ENCODE measurements at regions not wholly inside any gene's neighbourhood (a gene's known extent, or its start where the extent isn't known, plus 50 kb on each side); places are given as distances from the start of the nearest gene placed in this dataset.

- no peak overlapping the region for H3K27ac Mint-ChIP-seq
- no peak for TF ChIP-seq CTCF (IDR thresholded peaks at IDR 0.05)
- H3K36me3 Mint-ChIP-seq (ENCODE audit: low read depth): no peaks in the 10 kb centered on the region
- DNase-seq: no peak
- peaks cover 39% of the 10 kb centered on the region for H3K9me3 Mint-ChIP-seq
- H3K4me1 Mint-ChIP-seq (ENCODE audit: low read depth): no peaks in the 10 kb centered on the region
- H3K27me3 Mint-ChIP-seq (ENCODE audit: insufficient read depth): no peaks in the 10 kb centered on the region
- H3K4me3 Mint-ChIP-seq: no peak overlapping the region
Observed at GRCh38 chr6:98525860-98526259, 308.5 kb upstream of the POU3F2 start.

- Mint-ChIP-seq H3K27me3 (ENCODE audit: insufficient read depth) (no peaks in the 10 kb centered on the region), H3K4me3 (no peak overlapping the region), H3K4me1 (ENCODE audit: low read depth) (no peaks in the 10 kb centered on the region), H3K27ac (no peak overlapping the region), H3K36me3 (ENCODE audit: low read depth) (no peaks in the 10 kb centered on the region), H3K9me3 (peaks cover 33% of the 10 kb centered on the region)
- no peak for TF ChIP-seq CTCF (IDR thresholded peaks at IDR 0.05)
- DNase-seq: no peak
Observed at GRCh38 chr6:98526465-98526864, 307.9 kb upstream of the POU3F2 start.

- Mint-ChIP-seq H3K27me3 (ENCODE audit: insufficient read depth) (no peaks in the 10 kb centered on the region), H3K36me3 (ENCODE audit: low read depth) (no peaks in the 10 kb centered on the region), H3K9me3 (peaks cover 40% of the 10 kb centered on the region), H3K27ac (no peak overlapping the region), H3K4me3 (no peak overlapping the region), H3K4me1 (ENCODE audit: low read depth) (no peaks in the 10 kb centered on the region)
- no peak for DNase-seq
- no peak for TF ChIP-seq CTCF (IDR thresholded peaks at IDR 0.05)
Observed at GRCh38 chr6:98529364-98529763, 305.0 kb upstream of the POU3F2 start.

GRCh38 chr6:98530732-98531131 is 303.6 kb upstream of the POU3F2 start:
- H3K27ac Mint-ChIP-seq: no peak overlapping the region
- H3K27me3 Mint-ChIP-seq (ENCODE audit: insufficient read depth): no peaks in the 10 kb centered on the region
- H3K4me3 Mint-ChIP-seq: no peak overlapping the region
- no peaks in the 10 kb centered on the region for H3K4me1 Mint-ChIP-seq (ENCODE audit: low read depth)
- no peak for DNase-seq
- no peaks in the 10 kb centered on the region for H3K36me3 Mint-ChIP-seq (ENCODE audit: low read depth)
- TF ChIP-seq CTCF (IDR thresholded peaks at IDR 0.05): no peak
- H3K9me3 Mint-ChIP-seq: peaks cover 46% of the 10 kb centered on the region

- no peaks in the 10 kb centered on the region for H3K36me3 Mint-ChIP-seq (ENCODE audit: low read depth)
- no peak overlapping the region for H3K27ac Mint-ChIP-seq
- peaks cover 40% of the 10 kb centered on the region for H3K9me3 Mint-ChIP-seq
- no peak overlapping the region for H3K4me3 Mint-ChIP-seq
- no peaks in the 10 kb centered on the region for H3K27me3 Mint-ChIP-seq (ENCODE audit: insufficient read depth)
- TF ChIP-seq CTCF (IDR thresholded peaks at IDR 0.05): no peak
- no peaks in the 10 kb centered on the region for H3K4me1 Mint-ChIP-seq (ENCODE audit: low read depth)
- no peak for DNase-seq
Observed at GRCh38 chr6:98532004-98532403, 302.4 kb upstream of the POU3F2 start.

GRCh38 chr6:98539741-98540140 is 294.6 kb upstream of the POU3F2 start:
- H3K4me3 Mint-ChIP-seq: no peak overlapping the region

More at GRCh38 chr6:98539741-98540140, 294.6 kb upstream of the POU3F2 start:
- TF ChIP-seq CTCF (IDR thresholded peaks at IDR 0.05): no peak
- no peaks in the 10 kb centered on the region for H3K27me3 Mint-ChIP-seq (ENCODE audit: insufficient read depth)
- no peak for DNase-seq
- H3K9me3 Mint-ChIP-seq: peaks cover 17% of the 10 kb centered on the region
- H3K36me3 Mint-ChIP-seq (ENCODE audit: low read depth): 0 out of 2 replicates have a peak, but pooled peaks cover 7% of the 10 kb centered on the region
- H3K4me1 Mint-ChIP-seq (ENCODE audit: low read depth): no peaks in the 10 kb centered on the region
- H3K27ac Mint-ChIP-seq: no peak overlapping the region
